Nephron (organoid): ENCODE measurements at regions not wholly inside any gene's neighbourhood (a gene's known extent, or its start where the extent isn't known, plus 50 kb on each side); places are given as distances from the start of the nearest gene placed in this dataset.

Experiments used
- H3K27ac Mint-ChIP-seq, 3 experiments: 2 replicates each; pipeline ENCODE4 v1.8.0; 2020; ENCODE audit warnings: mixed read lengths in 3 of 3, mild to moderate bottlenecking in 2 of 3, moderate library complexity in 1 of 3
- H3K27me3 Mint-ChIP-seq: 2 replicates; pipeline ENCODE4 v1.8.0; 2021; ENCODE audit warnings: low read depth, mild to moderate bottlenecking, moderate library complexity, mixed read lengths
- H3K36me3 Mint-ChIP-seq: 2 replicates; pipeline ENCODE4 v1.8.0; 2020; ENCODE audit warnings: low read depth, mixed read lengths
- H3K4me1 Mint-ChIP-seq: 2 replicates; pipeline ENCODE4 v1.8.0; 2020; ENCODE audit warnings: mixed read lengths
- H3K4me3 Mint-ChIP-seq, 3 experiments: 2 replicates each; pipeline ENCODE4 v1.8.0; 2020; ENCODE audit warnings: mild to moderate bottlenecking in 3 of 3, mixed read lengths in 3 of 3, moderate library complexity in 2 of 3
- H3K9me3 Mint-ChIP-seq: 2 replicates; pipeline ENCODE4 v1.8.0; 2020; ENCODE audit warnings: mixed read lengths
- CTCF ChIP-seq, 3 experiments: fragments of 200-600 bp; sonication (generic); IDR thresholded peaks; one replicate each; pipeline ENCODE4 v1.5.0; 2021; ENCODE audit warnings: antibody characterized with exemption in 3 of 3; ENCODE audit not compliant: unreplicated experiment in 3 of 3

- Mint-ChIP-seq H3K27ac (no peak overlapping the region), H3K27me3 (peaks cover 25% of the 10 kb centered on the region), H3K9me3 (no peaks in the 10 kb centered on the region), H3K36me3 (no peaks in the 10 kb centered on the region), H3K4me3 (no peak overlapping the region), H3K4me1 (no peaks in the 10 kb centered on the region)
- no peak for TF ChIP-seq CTCF (IDR thresholded peaks at IDR 0.05; ENCODE audit: unreplicated experiment in 3 of 3)
Observed at GRCh38 chr20:60330461-60330860, 372.2 kb downstream of the CDH26 start.

GRCh38 chr20:60331688-60332300 is 373.6 kb downstream of the CDH26 start:
- Mint-ChIP-seq H3K27ac (no peak overlapping the region), H3K4me3 (no peak overlapping the region), H3K4me1 (no peaks in the 10 kb centered on the region), H3K27me3 (peaks cover 25% of the 10 kb centered on the region), H3K36me3 (no peaks in the 10 kb centered on the region), H3K9me3 (no peaks in the 10 kb centered on the region)
- no peak for TF ChIP-seq CTCF (IDR thresholded peaks at IDR 0.05; ENCODE audit: unreplicated experiment in 3 of 3)

GRCh38 chr20:60332523-60332922 is 374.3 kb downstream of the CDH26 start:
- no peak overlapping the region for H3K4me3 Mint-ChIP-seq
- no peak for TF ChIP-seq CTCF (IDR thresholded peaks at IDR 0.05; ENCODE audit: unreplicated experiment in 3 of 3)
- H3K4me1 Mint-ChIP-seq: no peaks in the 10 kb centered on the region
- no peaks in the 10 kb centered on the region for H3K36me3 Mint-ChIP-seq
- peaks cover 20% of the 10 kb centered on the region for H3K27me3 Mint-ChIP-seq
- H3K27ac Mint-ChIP-seq: no peak overlapping the region
- peaks cover 2% of the 10 kb centered on the region for H3K9me3 Mint-ChIP-seq

- Mint-ChIP-seq H3K36me3 (no peaks in the 10 kb centered on the region), H3K27me3 (peaks cover 24% of the 10 kb centered on the region), H3K4me1 (no peaks in the 10 kb centered on the region), H3K4me3 (no peak overlapping the region), H3K27ac (no peak overlapping the region), H3K9me3 (peaks cover 9% of the 10 kb centered on the region)
- TF ChIP-seq CTCF (IDR thresholded peaks at IDR 0.05; ENCODE audit: unreplicated experiment in 3 of 3): no peak
Observed at GRCh38 chr20:60334911-60335310, 376.7 kb downstream of the CDH26 start.

- Mint-ChIP-seq H3K9me3 (peaks cover 9% of the 10 kb centered on the region), H3K27me3 (peaks cover 17% of the 10 kb centered on the region), H3K4me3 (no peak overlapping the region), H3K4me1 (no peaks in the 10 kb centered on the region), H3K36me3 (no peaks in the 10 kb centered on the region), H3K27ac (no peak overlapping the region)
- no peak for TF ChIP-seq CTCF (IDR thresholded peaks at IDR 0.05; ENCODE audit: unreplicated experiment in 3 of 3)
Observed at GRCh38 chr20:60338556-60338955, 380.3 kb downstream of the CDH26 start.

GRCh38 chr20:60339738-60340137 is 381.5 kb downstream of the CDH26 start:
- no peaks in the 10 kb centered on the region for H3K4me1 Mint-ChIP-seq
- peaks cover 9% of the 10 kb centered on the region for H3K9me3 Mint-ChIP-seq
- peaks cover 12% of the 10 kb centered on the region for H3K27me3 Mint-ChIP-seq
- no peak overlapping the region for H3K27ac Mint-ChIP-seq
- H3K36me3 Mint-ChIP-seq: no peaks in the 10 kb centered on the region
- H3K4me3 Mint-ChIP-seq: no peak overlapping the region
- no peak for TF ChIP-seq CTCF (IDR thresholded peaks at IDR 0.05; ENCODE audit: unreplicated experiment in 3 of 3)
